ENCODE measurements at regions not wholly inside any gene's neighbourhood (a gene's known extent, or its start where the extent isn't known, plus 50 kb on each side); places are given as distances from the start of the nearest gene placed in this dataset.

- no peaks in the 10 kb centered on the region for H3K79me2 ChIP-seq (ENCODE audit: insufficient read depth, low read length)
- no peaks in the 10 kb centered on the region for H3K4me1 ChIP-seq (ENCODE audit: insufficient read depth, low read length)
- no peaks in the 10 kb centered on the region for H4K20me1 ChIP-seq (ENCODE audit: insufficient read depth, low read length)
Observed at GRCh38 chr7:54653905-54654304, 105.1 kb downstream of the SEC61G start.

GRCh38 chr7:54643064-54643463 is 100.9 kb downstream of the VSTM2A start:
- Histone ChIP-seq H3K27ac (ENCODE audit: low read length) (no peak overlapping the region), H3K4me3 (ENCODE audit: low read depth in 1 of 2, low read length in 2 of 2) (no peak overlapping the region), H3K36me3 (ENCODE audit: insufficient read depth, low read length) (no peaks in the 10 kb centered on the region), H3K4me2 (ENCODE audit: insufficient read depth, low read length) (no peak overlapping the region), H3K9me3 (ENCODE audit: insufficient read depth, low read length, severe bottlenecking) (no peaks in the 10 kb centered on the region), H2AFZ (ENCODE audit: low read depth, low read length) (no peak overlapping the region), H4K20me1 (ENCODE audit: insufficient read depth, low read length) (no peaks in the 10 kb centered on the region), H3K27me3 (ENCODE audit: insufficient read depth, low read length, poor library complexity) (no peaks in the 10 kb centered on the region), H3K4me1 (ENCODE audit: insufficient read depth, low read length) (no peaks in the 10 kb centered on the region), H3K9ac (ENCODE audit: low read depth, low read length) (no peak overlapping the region), H3K79me2 (ENCODE audit: insufficient read depth, low read length) (no peaks in the 10 kb centered on the region)
- no peak for ATAC-seq (ENCODE audit: insufficient read depth, low read depth)
- no peak for TF ChIP-seq EZH2 (IDR thresholded peaks at IDR 0.05; ENCODE audit: borderline replicate concordance, low read depth, low read length, severe bottlenecking)
- TF ChIP-seq CTCF (IDR thresholded peaks at IDR 0.05; ENCODE audit: borderline replicate concordance, extremely low read depth, low read length, poor library complexity, severe bottlenecking): no peak
- no peak for DNase-seq

More at GRCh38 chr7:54653905-54654304, 105.1 kb downstream of the SEC61G start:
- Histone ChIP-seq H3K9me3 (ENCODE audit: insufficient read depth, low read length, severe bottlenecking) (no peaks in the 10 kb centered on the region), H3K9ac (ENCODE audit: low read depth, low read length) (no peak overlapping the region), H3K4me3 (ENCODE audit: low read depth in 1 of 2, low read length in 2 of 2) (no peak overlapping the region), H3K4me2 (ENCODE audit: insufficient read depth, low read length) (no peak overlapping the region), H3K36me3 (ENCODE audit: insufficient read depth, low read length) (no peaks in the 10 kb centered on the region), H2AFZ (ENCODE audit: low read depth, low read length) (no peak overlapping the region), H3K27me3 (ENCODE audit: insufficient read depth, low read length, poor library complexity) (no peaks in the 10 kb centered on the region), H3K27ac (ENCODE audit: low read length) (no peak overlapping the region)
- TF ChIP-seq CTCF (IDR thresholded peaks at IDR 0.05; ENCODE audit: borderline replicate concordance, extremely low read depth, low read length, poor library complexity, severe bottlenecking) (no peak), EZH2 (IDR thresholded peaks at IDR 0.05; ENCODE audit: borderline replicate concordance, low read depth, low read length, severe bottlenecking) (no peak)
- DNase-seq: no peak
- no peak for ATAC-seq (ENCODE audit: insufficient read depth, low read depth)

- TF ChIP-seq CTCF (IDR thresholded peaks at IDR 0.05; ENCODE audit: borderline replicate concordance, extremely low read depth, low read length, poor library complexity, severe bottlenecking) (no peak), EZH2 (IDR thresholded peaks at IDR 0.05; ENCODE audit: borderline replicate concordance, low read depth, low read length, severe bottlenecking) (no peak)
- Histone ChIP-seq H3K9me3 (ENCODE audit: insufficient read depth, low read length, severe bottlenecking) (no peaks in the 10 kb centered on the region), H4K20me1 (ENCODE audit: insufficient read depth, low read length) (no peaks in the 10 kb centered on the region), H3K36me3 (ENCODE audit: insufficient read depth, low read length) (no peaks in the 10 kb centered on the region), H3K79me2 (ENCODE audit: insufficient read depth, low read length) (no peaks in the 10 kb centered on the region), H3K4me3 (ENCODE audit: low read depth in 1 of 2, low read length in 2 of 2) (no peak overlapping the region), H3K4me1 (ENCODE audit: insufficient read depth, low read length) (no peaks in the 10 kb centered on the region), H3K27me3 (ENCODE audit: insufficient read depth, low read length, poor library complexity) (no peaks in the 10 kb centered on the region), H3K9ac (ENCODE audit: low read depth, low read length) (no peak overlapping the region), H3K27ac (ENCODE audit: low read length) (no peak overlapping the region), H3K4me2 (ENCODE audit: insufficient read depth, low read length) (no peak overlapping the region), H2AFZ (ENCODE audit: low read depth, low read length) (no peak overlapping the region)
- no peak for DNase-seq
- ATAC-seq (ENCODE audit: insufficient read depth, low read depth): no peak
Observed at GRCh38 chr7:54637712-54638396, 95.7 kb downstream of the VSTM2A start.
